HepG2 (cell line): ENCODE measurements at regions not wholly inside any gene's neighbourhood (a gene's known extent, or its start where the extent isn't known, plus 50 kb on each side); places are given as distances from the start of the nearest gene placed in this dataset.

ENCODE experiments used
- ATAC-seq: fragments of 200-7000 bp; cut with Tn5 transposase; 3 replicates; pipeline ENCODE4 v1.9.1; 2020; ENCODE audit warnings: mild to moderate bottlenecking, moderate library complexity
- BruUV-seq: library from RNA; stranded (reverse); fragments of 400-500 nt; replicated peaks from 2 replicates; lab custom pipeline; 2021; lab: Mats Ljungman, UMichigan
- CTCF ChIA-PET: fragments of 300-600 bp; formaldehyde crosslinking; extraction: SDS; loops from one replicate; lab custom pipeline; 2021; ENCODE audit warnings: low total read pairs, inconsistent platforms, low intra/inter-chr PET ratio; lab: Yijun Ruan, JAX
- POLR2A ChIA-PET: fragments of 350-600 bp; sonication (Branson Sonifier 250); formaldehyde crosslinking; loops from one replicate; lab custom pipeline; 2020; ENCODE audit warnings: antibody characterized with exemption, inconsistent platforms; lab: Yijun Ruan, JAX
- DNase-seq: peaks from one replicate; pipeline ENCODE4 v3.0.0-alpha.2; 2015; ENCODE audit warnings: low spot score
- FAIRE-seq: peaks from 3 replicates; lab custom pipeline; 2011; peaks lifted over from hg19 to GRCh38; lab: Jason Lieb, UNC
- H2AFZ ChIP-seq: one replicate; pipeline ENCODE4 v1.6.1; 2011; ENCODE audit warnings: low read length, inconsistent platforms
- H3K27ac ChIP-seq: fragments of 300-600 bp; 3 replicates; pipeline ENCODE4 v1.8.0; 2011; ENCODE audit warnings: mixed run types, mild to moderate bottlenecking, mixed read lengths, low read length, inconsistent platforms; ENCODE audit not compliant: insufficient read depth; ENCODE audit errors: extremely low read length
- H3K27me3 ChIP-seq, 2 experiments: fragments of 200-600 bp in 1 of 2; 2 replicates in 1 of 2; 3 replicates in 1 of 2; pipeline versions ENCODE4 v1.6.0 to v1.8.0; 2011; ENCODE audit warnings: low read length in 2 of 2, mild to moderate bottlenecking in 2 of 2, moderate library complexity in 2 of 2, inconsistent platforms in 1 of 2; ENCODE audit not compliant: insufficient read depth in 2 of 2, control insufficient read depth in 1 of 2
- H3K36me3 ChIP-seq, 2 experiments: fragments of 200-600 bp in 1 of 2; replicated peaks in 1 of 2; 2 replicates in 1 of 2; 3 replicates in 1 of 2; pipeline versions ENCODE4 v1.5.1 to v1.8.0; 2011; ENCODE audit warnings: low read length in 2 of 2, inconsistent platforms in 1 of 2; ENCODE audit not compliant: insufficient read depth in 2 of 2, control insufficient read depth in 1 of 2
- H3K4me1 ChIP-seq: 2 replicates; pipeline ENCODE4 v1.5.1; 2012; ENCODE audit warnings: low read length, inconsistent platforms; ENCODE audit not compliant: insufficient read depth
- H3K4me2 ChIP-seq: 2 replicates; pipeline ENCODE4 v1.6.0; 2011; ENCODE audit warnings: low read depth, low read length, inconsistent platforms
- H3K4me3 ChIP-seq, 3 experiments: fragments of 200-600 bp in 1 of 3; sonication (generic), shearing (Covaris generic) in 1 of 3; replicated peaks in 1 of 3; 2 replicates each; pipeline ENCODE4 v1.5.1; 2011 to 2016; ENCODE audit warnings: low read length in 3 of 3, inconsistent platforms in 2 of 3, low read depth in 2 of 3, mild to moderate bottlenecking in 2 of 3, control low read depth in 1 of 3, mixed read lengths in 1 of 3; ENCODE audit not compliant: insufficient read depth in 1 of 3
- H3K79me2 ChIP-seq: one replicate; pipeline ENCODE4 v1.6.1; 2011; ENCODE audit warnings: low read length, inconsistent platforms; ENCODE audit not compliant: insufficient read depth
- H3K9ac ChIP-seq: 2 replicates; pipeline ENCODE4 v1.6.0; 2011; ENCODE audit warnings: mild to moderate bottlenecking, low read depth, low read length, inconsistent platforms; ENCODE audit not compliant: insufficient read depth
- H3K9me3 ChIP-seq: 2 replicates; pipeline ENCODE4 v1.5.1; 2012; ENCODE audit warnings: mild to moderate bottlenecking, low read length
- H4K20me1 ChIP-seq: 2 replicates; pipeline ENCODE4 v1.6.0; 2011; ENCODE audit warnings: inconsistent platforms, mild to moderate bottlenecking, low read length, moderate library complexity; ENCODE audit not compliant: insufficient read depth
- ADNP ChIP-seq: sonication (generic); formaldehyde crosslinking; IDR thresholded peaks from 2 replicates; pipeline ENCODE4 v1.4.0; 2020; ENCODE audit warnings: missing genetic modification reagents
- ARNT2 ChIP-seq: sonication (generic); formaldehyde crosslinking; IDR thresholded peaks from 2 replicates; pipeline ENCODE4 v1.8.0; 2022; ENCODE audit warnings: mild to moderate bottlenecking, low read depth, missing genetic modification reagents, moderate library complexity
- GMEB1 ChIP-seq: sonication (generic); formaldehyde crosslinking; IDR thresholded peaks from 2 replicates; pipeline ENCODE4 v1.5.1; 2020; ENCODE audit warnings: missing genetic modification reagents, mild to moderate bottlenecking, borderline replicate concordance
- HOXA7 ChIP-seq: sonication (generic); formaldehyde crosslinking; IDR thresholded peaks from 2 replicates; pipeline ENCODE4 v1.8.1; 2022; ENCODE audit warnings: mild to moderate bottlenecking, missing genetic modification reagents, moderate library complexity
- MAZ ChIP-seq, 2 experiments: sonication (generic) in 1 of 2; formaldehyde crosslinking in 1 of 2; IDR thresholded peaks; 2 replicates each; pipeline versions ENCODE4 v1.5.0 to v1.6.1; 2012 to 2020; ENCODE audit warnings: low read depth in 2 of 2, mild to moderate bottlenecking in 2 of 2, borderline replicate concordance in 1 of 2, improper control_type of control experiment in 1 of 2, low read length in 1 of 2, missing genetic modification reagents in 1 of 2, moderate library complexity in 1 of 2
- TFE3 ChIP-seq: IDR thresholded peaks from 2 replicates; pipeline ENCODE4 v1.6.1; 2016
- ZBTB2 ChIP-seq: sonication (generic); formaldehyde crosslinking; IDR thresholded peaks from 2 replicates; pipeline ENCODE4 v1.8.0; 2022; ENCODE audit warnings: low read depth, missing genetic modification reagents
- ZC3H13 ChIP-seq: sonication (generic); formaldehyde crosslinking; IDR thresholded peaks from 2 replicates; pipeline ENCODE4 v1.8.1; 2023; ENCODE audit warnings: mild to moderate bottlenecking, missing genetic modification reagents, moderate library complexity
- ZNF460 ChIP-seq: sonication (generic); formaldehyde crosslinking; IDR thresholded peaks from 2 replicates; pipeline ENCODE4 v1.5.1; 2020; ENCODE audit warnings: missing genetic modification reagents, mild to moderate bottlenecking, borderline replicate concordance
- ZNF614 ChIP-seq: IDR thresholded peaks from 2 replicates; pipeline ENCODE4 v1.6.1; 2018; ENCODE audit warnings: missing biosample characterization, missing genetic modification reagents, inconsistent platforms, borderline replicate concordance
- ZNF644 ChIP-seq: IDR thresholded peaks from 2 replicates; pipeline ENCODE4 v1.6.1; 2016; ENCODE audit warnings: low read depth
- WGBS: methylation state at CpG from one replicate; pipeline ENCODE4 v1.1.6; 2017; ENCODE audit warnings: low lambda C conversion rate; 5-methylcytosine and 5-hydroxymethylcytosine counted together
- in situ Hi-C: cut with HindIII; loops from 2 replicates; pipeline ENCODE4 v1.10.0; 2017; ENCODE audit warnings: low pct_unique_long_range_greater_than_20kb; ENCODE audit not compliant: extremely low pct_ligation_motif_present
- intact Hi-C: fragments of 100-400 bp; cut with micrococcal nuclease; formaldehyde crosslinking; loops from one replicate; pipeline ENCODE4 v1.10.0; 2022; ENCODE audit not compliant: unreplicated experiment

GRCh38 chr13:84649853-84650252 lies 767.6 kb upstream of the SLITRK1 start:
- Histone ChIP-seq H3K9me3 (no peaks in the 10 kb centered on the region), H3K4me1 (no peaks in the 10 kb centered on the region), H4K20me1 (no peaks in the 10 kb centered on the region), H3K4me3 (no peak overlapping the region), H3K4me2 (no peak overlapping the region), H3K79me2 (no peaks in the 10 kb centered on the region), H3K27ac (no peak overlapping the region), H3K36me3 (no peaks in the 10 kb centered on the region)
- FAIRE-seq (no peak), ATAC-seq (no peak)
- in situ Hi-C loops = no loop called here
- CTCF ChIA-PET = no interaction called here
- WGBS = 21% methylated on average over 4 of the region's 4 CpGs
- TF ChIP-seq ARNT2 (CRISPR knock-in tag) = no peak
- TF ChIP-seq, all 625 proteins: peak for 0
- no peak for DNase-seq
- Histone ChIP-seq H2AFZ (no peak overlapping the region), H3K27me3 (no peaks in the 10 kb centered on the region), H3K9ac (no peak overlapping the region)
- no TSS peak for BruUV-seq
- intact Hi-C loops = no loop called here
- POLR2A ChIA-PET = no interaction called here

GRCh38 chr13:84648069-84648640 lies 765.9 kb upstream of the SLITRK1 start:
- WGBS = 26% methylated on average over 2 of the region's 2 CpGs
- in situ Hi-C loops (no loop called here), intact Hi-C loops (no loop called here)
- ChIA-PET POLR2A (no interaction called here), CTCF (no interaction called here)
- Histone ChIP-seq H3K36me3 (no peaks in the 10 kb centered on the region), H3K4me3 (no peak overlapping the region), H3K4me1 (no peaks in the 10 kb centered on the region), H4K20me1 (no peaks in the 10 kb centered on the region), H3K4me2 (no peak overlapping the region), H3K27me3 (no peaks in the 10 kb centered on the region), H3K9ac (no peak overlapping the region), H3K9me3 (no peaks in the 10 kb centered on the region), H2AFZ (no peak overlapping the region), H3K79me2 (no peaks in the 10 kb centered on the region), H3K27ac (no peak overlapping the region)
- no TSS peak for BruUV-seq
- ATAC-seq (no peak), DNase-seq (no peak), FAIRE-seq (no peak)
- TF ChIP-seq ADNP (CRISPR knock-in tag) (no peak), GMEB1 (CRISPR knock-in tag) (no peak), ZNF644 (CRISPR knock-in tag) (no peak), ZNF614 (CRISPR knock-in tag) (no peak), HOXA7 (CRISPR knock-in tag) (no peak), ZBTB2 (CRISPR knock-in tag) (no peak), ZC3H13 (CRISPR knock-in tag) (no peak), MAZ (IDR thresholded peaks at IDR 0.05; ENCODE audit: borderline replicate concordance, low read depth, low read length) (no peak), MAZ (CRISPR knock-in tag; IDR thresholded peaks at IDR 0.05; ENCODE audit: low read depth) (no peak), ZNF460 (no peak), TFE3 (CRISPR knock-in tag) (no peak)
